GM08714 (cell line): ENCODE measurements at regions not wholly inside any gene's neighbourhood (a gene's known extent, or its start where the extent isn't known, plus 50 kb on each side); places are given as distances from the start of the nearest gene placed in this dataset.
"Not testable (repeated sequence)": the region's sequence is repeated elsewhere in the genome, so short reads cannot be mapped to it uniquely, and the experiment has no call there.

Experiments
- H3K4me3 ChIP-seq: fragments of 200-500 bp; sonication (Bioruptor generic); 2 replicates; pipeline ENCODE4 v1.5.1; 2014; ENCODE audit warnings: mild to moderate bottlenecking, low read length, inconsistent platforms
- ZNF274 ChIP-seq: IDR thresholded peaks from 2 replicates; pipeline ENCODE4 v1.6.1; 2012; ENCODE audit warnings: mild to moderate bottlenecking, low read depth, low read length

- TF ChIP-seq ZNF274, result no peak
- H3K4me3 ChIP-seq, result no peak overlapping the region
Observed at GRCh38 chr21:33140288-33140687, 70.3 kb downstream of the OLIG1 start.

- TF ChIP-seq ZNF274, result no peak
- H3K4me3 ChIP-seq, result no peak overlapping the region
Observed at GRCh38 chr21:33146467-33146866, 76.5 kb downstream of the OLIG1 start.

- TF ChIP-seq ZNF274, result no peak
- H3K4me3 ChIP-seq, result no peak overlapping the region
Observed at GRCh38 chr21:33149181-33149580, 79.2 kb downstream of the OLIG1 start.

- H3K4me3 ChIP-seq, result not testable (repeated sequence)
Observed at GRCh38 chr21:33150968-33151367, 78.8 kb upstream of the IFNAR2 start.

GRCh38 chr21:33151941-33152731 lies 77.6 kb upstream of the IFNAR2 start:
- no peak overlapping the region for H3K4me3 ChIP-seq
- TF ChIP-seq ZNF274, result no peak

GRCh38 chr21:33152732-33153130 lies 77.0 kb upstream of the IFNAR2 start:
- no peak for TF ChIP-seq ZNF274
- H3K4me3 ChIP-seq, result no peak overlapping the region

GRCh38 chr21:33155005-33155404 lies 74.7 kb upstream of the IFNAR2 start:
- no peak for TF ChIP-seq ZNF274
- no peak overlapping the region for H3K4me3 ChIP-seq

GRCh38 chr21:33155422-33155821 lies 74.3 kb upstream of the IFNAR2 start:
- no peak for TF ChIP-seq ZNF274
- H3K4me3 ChIP-seq, result no peak overlapping the region

GRCh38 chr21:33157303-33157702 lies 72.4 kb upstream of the IFNAR2 start:
- TF ChIP-seq ZNF274, result no peak
- no peak overlapping the region for H3K4me3 ChIP-seq

GRCh38 chr21:33158654-33159053 lies 71.1 kb upstream of the IFNAR2 start:
- no peak overlapping the region for H3K4me3 ChIP-seq
- no peak for TF ChIP-seq ZNF274

- no peak for TF ChIP-seq ZNF274
- H3K4me3 ChIP-seq, result no peak overlapping the region
Observed at GRCh38 chr21:33162436-33162951, 67.2 kb upstream of the IFNAR2 start.

GRCh38 chr21:33168886-33169285 lies 60.9 kb upstream of the IFNAR2 start:
- no peak for TF ChIP-seq ZNF274

GRCh38 chr21:33169359-33169758 lies 60.4 kb upstream of the IFNAR2 start:
- no peak overlapping the region for H3K4me3 ChIP-seq
- TF ChIP-seq ZNF274, result no peak

More at GRCh38 chr21:33168886-33169285, 60.9 kb upstream of the IFNAR2 start:
- no peak overlapping the region for H3K4me3 ChIP-seq

GRCh38 chr21:33171616-33172169 lies 58.0 kb upstream of the IFNAR2 start:
- no peak for TF ChIP-seq ZNF274
- H3K4me3 ChIP-seq, result no peak overlapping the region

- no peak for TF ChIP-seq ZNF274
- H3K4me3 ChIP-seq, result no peak overlapping the region
Observed at GRCh38 chr21:33174756-33175155, 55.0 kb upstream of the IFNAR2 start.
